HCT116 (cell line): ENCODE measurements at regions not wholly inside any gene's neighbourhood (a gene's known extent, or its start where the extent isn't known, plus 50 kb on each side); places are given as distances from the start of the nearest gene placed in this dataset.

Experiments
- CTCF ChIP-seq, 3 experiments: fragments of 200-600 bp in 1 of 3; sonication (generic) in 1 of 3; IDR thresholded peaks in 2 of 3; conservative IDR thresholded peaks in 1 of 3; 2 replicates each; pipeline ENCODE4 v1.5.1; 2012 to 2017; ENCODE audit warnings: low read depth in 2 of 3, low read length in 2 of 3, antibody characterized with exemption in 1 of 3, borderline replicate concordance in 1 of 3, control low read depth in 1 of 3, mild to moderate bottlenecking in 1 of 3, mixed read lengths in 1 of 3, mixed run types in 1 of 3, moderate library complexity in 1 of 3; ENCODE audit not compliant: insufficient read depth in 1 of 3
- POLR2AphosphoS5 ChIP-seq: IDR thresholded peaks from 2 replicates; pipeline ENCODE4 v1.6.1; 2011; ENCODE audit warnings: mild to moderate bottlenecking, low read depth, low read length, moderate library complexity

- no peak for TF ChIP-seq CTCF (IDR thresholded peaks at IDR 0.05 in 2 of 3, conservative IDR thresholded peaks at IDR 0.05 in 1 of 3; ENCODE audit: borderline replicate concordance in 1 of 3, insufficient read depth in 1 of 3, low read depth in 2 of 3, low read length in 2 of 3)
- TF ChIP-seq POLR2AphosphoS5: no peak
Observed at GRCh38 chr5:128858995-128859394, 106.3 kb upstream of the SLC27A6 start.
